ENCODE measurements at regions not wholly inside any gene's neighbourhood (a gene's known extent, or its start where the extent isn't known, plus 50 kb on each side); places are given as distances from the start of the nearest gene placed in this dataset.

- no peak for TF ChIP-seq ETS1 (IDR thresholded peaks at IDR 0.05)
- TF ChIP-seq STAT1 (IDR thresholded peaks at IDR 0.05; ENCODE audit: unreplicated experiment) = no peak
- no peak for TF ChIP-seq JUNB (IDR thresholded peaks at IDR 0.05; ENCODE audit: unreplicated experiment)
- no peak for TF ChIP-seq ZNF114 (CRISPR knock-in tag; IDR thresholded peaks at IDR 0.05)
Observed at GRCh38 chr22:49590381-49590780, 237.3 kb downstream of the BRD1 start (continued).

- no peak for DNase-seq (ENCODE audit: low spot score)
- Histone ChIP-seq H3K27me3 (ENCODE audit: insufficient read depth) (no peaks in the 10 kb centered on the region), H3K9me2 (ENCODE audit: insufficient read depth) (no peaks in the 10 kb centered on the region), H4K20me1 (replicated peaks; ENCODE audit: insufficient read depth) (no peaks in the 10 kb centered on the region), H3F3A (replicated peaks; ENCODE audit: low read depth) (no peaks in the 10 kb centered on the region), H3K27ac (ENCODE audit: low read depth) (no peak overlapping the region), H3K4me3 (no peak overlapping the region), H3K79me2 (replicated peaks; ENCODE audit: insufficient read depth) (no peaks in the 10 kb centered on the region), H2AFZ (no peak overlapping the region), H3K4me2 (no peak overlapping the region), H3K36me3 (ENCODE audit: insufficient read depth) (no peaks in the 10 kb centered on the region), H3K4me1 (ENCODE audit: insufficient read depth) (no peaks in the 10 kb centered on the region)
- no peak for ATAC-seq
- H3K4me3 Mint-ChIP-seq = no peak overlapping the region
- peaks cover 6% of the 10 kb centered on the region for H3K27me3 Mint-ChIP-seq (ENCODE audit: insufficient read depth, low read depth, poor library complexity)
- H3K9me3 Mint-ChIP-seq = no peaks in the 10 kb centered on the region; the same call in none of the 3 replicates
- no peak overlapping the region for H3K27ac Mint-ChIP-seq
- no peaks in the 10 kb centered on the region for H3K36me3 Mint-ChIP-seq (ENCODE audit: low read depth)
- peaks cover 4% of the 10 kb centered on the region; the same call in 1 of the 3 replicates for H3K4me1 Mint-ChIP-seq
- TF ChIP-seq JUNB (IDR thresholded peaks at IDR 0.05; ENCODE audit: unreplicated experiment) (no peak), EZH2phosphoT487 (IDR thresholded peaks at IDR 0.05; ENCODE audit: unreplicated experiment) (no peak), EZH2 (IDR thresholded peaks at IDR 0.05; ENCODE audit: low read depth, unreplicated experiment) (no peak), CTCF (conservative IDR thresholded peaks at IDR 0.05; ENCODE audit: low read depth in 2 of 2) (no peak), REST (IDR thresholded peaks at IDR 0.05; ENCODE audit: unreplicated experiment) (no peak), ZNF462 (CRISPR knock-in tag; IDR thresholded peaks at IDR 0.05) (no peak), CREB1 (CRISPR knock-in tag; IDR thresholded peaks at IDR 0.05; ENCODE audit: low read depth) (no peak), POLR2AphosphoS5 (IDR thresholded peaks at IDR 0.05; ENCODE audit: low read depth) (no peak), STAT1 (IDR thresholded peaks at IDR 0.05; ENCODE audit: unreplicated experiment) (no peak), ETS1 (IDR thresholded peaks at IDR 0.05) (no peak), NANOG (IDR thresholded peaks at IDR 0.05; ENCODE audit: borderline replicate concordance) (no peak)
Observed at GRCh38 chr22:49589811-49590210, 237.9 kb downstream of the BRD1 start.

All from GM23338 (cell line).